H1 (cell line): ENCODE measurements at regions not wholly inside any gene's neighbourhood (a gene's known extent, or its start where the extent isn't known, plus 50 kb on each side); places are given as distances from the start of the nearest gene placed in this dataset.

Experiments used
- CTCF ChIA-PET: fragments of 300-600 bp; sonication (Branson Sonifier 250); formaldehyde crosslinking; loops from one replicate; lab custom pipeline; 2021; ENCODE audit not compliant: partially characterized antibody; lab: Charles Lee
- POLR2A ChIA-PET: fragments of 300-600 bp; sonication (Branson Sonifier 250); formaldehyde crosslinking; loops from one replicate; lab custom pipeline; 2021; ENCODE audit warnings: inconsistent platforms; ENCODE audit not compliant: partially characterized antibody; lab: Charles Lee
- DNase-seq, 2 experiments: peaks; one replicate each; pipeline versions ENCODE4 v3.0.0 to v3.0.0-alpha.2; 2010 to 2022; ENCODE audit warnings: low spot score in 2 of 2, low read depth in 1 of 2, mixed read lengths in 1 of 2
- FAIRE-seq: peaks from 2 replicates; lab custom pipeline; 2011; peaks lifted over from hg19 to GRCh38; lab: Jason Lieb, UNC
- H2AFZ ChIP-seq: 2 replicates; pipeline ENCODE4 v1.8.1; 2012; ENCODE audit warnings: low read length, inconsistent platforms
- H2AK5ac ChIP-seq: 2 replicates; pipeline ENCODE4 v1.6.1; 2013; ENCODE audit warnings: low read depth, low read length
- H2BK120ac ChIP-seq: replicated peaks from 2 replicates; pipeline ENCODE3; 2013; ENCODE audit warnings: low read depth, low read length, inconsistent platforms
- H2BK12ac ChIP-seq: 2 replicates; pipeline ENCODE4 v1.6.1; 2013; ENCODE audit warnings: low read depth, low read length
- H2BK15ac ChIP-seq: 2 replicates; pipeline ENCODE4 v1.6.1; 2013; ENCODE audit warnings: low read length
- H2BK20ac ChIP-seq: 2 replicates; pipeline ENCODE4 v1.6.1; 2013; ENCODE audit warnings: low read length
- H2BK5ac ChIP-seq: 2 replicates; pipeline ENCODE4 v1.6.1; 2013; ENCODE audit warnings: low read depth, low read length
- H3K14ac ChIP-seq: 2 replicates; pipeline ENCODE4 v1.6.1; 2013; ENCODE audit warnings: inconsistent platforms; ENCODE audit not compliant: insufficient read length
- H3K18ac ChIP-seq: 2 replicates; pipeline ENCODE4 v1.6.1; 2013; ENCODE audit warnings: low read length; ENCODE audit errors: extremely low read depth
- H3K23ac ChIP-seq: 2 replicates; pipeline ENCODE4 v1.6.1; 2013; ENCODE audit warnings: inconsistent platforms; ENCODE audit not compliant: insufficient read length
- H3K23me2 ChIP-seq: 2 replicates; pipeline ENCODE4 v1.6.1; 2013; ENCODE audit warnings: low read depth, low read length
- H3K27ac ChIP-seq: 2 replicates; pipeline ENCODE4 v1.6.1; 2011; ENCODE audit warnings: low read depth, low read length, inconsistent platforms
- H3K27me3 ChIP-seq, 4 experiments: replicated peaks in 1 of 4; 1 replicate in 1 of 4; 2 replicates in 3 of 4; pipeline versions ENCODE4 v1.6.1 to v1.8.1; 2011 to 2013; ENCODE audit warnings: low read length in 3 of 4, mild to moderate bottlenecking in 3 of 4, inconsistent platforms in 2 of 4, mixed read lengths in 2 of 4, moderate library complexity in 1 of 4; ENCODE audit not compliant: control insufficient read depth in 3 of 4, insufficient read depth in 3 of 4; ENCODE audit errors: extremely low read depth in 1 of 4
- H3K36me3 ChIP-seq, 4 experiments: 2 replicates each; pipeline versions ENCODE4 v1.6.1 to v1.8.1; 2011 to 2013; ENCODE audit warnings: mild to moderate bottlenecking in 4 of 4, low read length in 3 of 4, moderate library complexity in 2 of 4, control low read depth in 1 of 4, inconsistent platforms in 1 of 4; ENCODE audit not compliant: insufficient read depth in 4 of 4, control insufficient read depth in 2 of 4
- H3K4ac ChIP-seq: replicated peaks from 2 replicates; pipeline ENCODE3; 2013; ENCODE audit warnings: low read length, low read depth, mixed read lengths, inconsistent platforms; ENCODE audit not compliant: insufficient read length
- H3K4me1 ChIP-seq, 4 experiments: replicated peaks in 1 of 4; 1 replicate in 1 of 4; 2 replicates in 3 of 4; pipeline versions ENCODE4 v1.6.1 to v1.8.1; 2011 to 2013; ENCODE audit warnings: low read length in 3 of 4, inconsistent platforms in 2 of 4, mixed read lengths in 1 of 4; ENCODE audit not compliant: insufficient read depth in 4 of 4, control insufficient read depth in 3 of 4
- H3K4me2 ChIP-seq, 2 experiments: 2 replicates each; pipeline versions ENCODE4 v1.6.1 to v1.8.1; 2011 to 2013; ENCODE audit warnings: low read depth in 2 of 2, low read length in 2 of 2, control low read depth in 1 of 2, inconsistent platforms in 1 of 2, mild to moderate bottlenecking in 1 of 2; ENCODE audit not compliant: insufficient read depth in 1 of 2
- H3K4me3 ChIP-seq, 4 experiments: fragments of 200-600, 300-600 bp in 1 of 4; sonication (generic), shearing (Covaris generic), sonication (Bioruptor Twin) in 1 of 4; 2 replicates each; pipeline versions ENCODE4 v1.5.1 to v1.8.1; 2011 to 2016; ENCODE audit warnings: low read length in 4 of 4, low read depth in 3 of 4, control low read depth in 2 of 4, inconsistent platforms in 2 of 4, mild to moderate bottlenecking in 2 of 4, mixed read lengths in 1 of 4, moderate library complexity in 1 of 4; ENCODE audit not compliant: insufficient read depth in 2 of 4; ENCODE audit errors: extremely low read depth in 1 of 4
- H3K56ac ChIP-seq: replicated peaks from 2 replicates; pipeline ENCODE3; 2013; ENCODE audit warnings: low read depth, mild to moderate bottlenecking, mixed read lengths, low read length, inconsistent platforms; ENCODE audit not compliant: insufficient read length
- H3K79me1 ChIP-seq: 2 replicates; pipeline ENCODE4 v1.6.1; 2013; ENCODE audit warnings: low read depth, low read length, control low read depth
- H3K79me2 ChIP-seq, 2 experiments: 2 replicates each; pipeline versions ENCODE4 v1.6.1 to v1.8.1; 2012 to 2013; ENCODE audit warnings: low read length in 2 of 2, mild to moderate bottlenecking in 2 of 2, inconsistent platforms in 1 of 2; ENCODE audit not compliant: insufficient read depth in 2 of 2, control insufficient read depth in 1 of 2
- H3K9ac ChIP-seq, 4 experiments: replicated peaks in 1 of 4; 1 replicate in 1 of 4; 2 replicates in 3 of 4; pipeline versions ENCODE4 v1.6.1 to v1.8.1; 2011 to 2013; ENCODE audit warnings: low read depth in 3 of 4, low read length in 3 of 4, control low read depth in 2 of 4, mild to moderate bottlenecking in 2 of 4, moderate library complexity in 2 of 4, inconsistent platforms in 1 of 4; ENCODE audit errors: extremely low read depth in 1 of 4
- H3K9me3 ChIP-seq, 2 experiments: 2 replicates each; pipeline versions ENCODE4 v1.6.1 to v1.8.1; 2012 to 2013; ENCODE audit warnings: mild to moderate bottlenecking in 2 of 2, moderate library complexity in 2 of 2, control low read depth in 1 of 2, inconsistent platforms in 1 of 2, low read depth in 1 of 2, low read length in 1 of 2, mixed read lengths in 1 of 2; ENCODE audit not compliant: insufficient read depth in 2 of 2
- H4K20me1 ChIP-seq, 2 experiments: replicated peaks in 1 of 2; 2 replicates each; pipeline versions ENCODE3 to v1.8.1; 2011 to 2013; ENCODE audit warnings: inconsistent platforms in 2 of 2, low read length in 2 of 2, mild to moderate bottlenecking in 1 of 2; ENCODE audit not compliant: insufficient read depth in 2 of 2, control insufficient read depth in 1 of 2
- H4K5ac ChIP-seq: 2 replicates; pipeline ENCODE4 v1.6.1; 2013; ENCODE audit warnings: low read length, low read depth, mixed read lengths, inconsistent platforms; ENCODE audit not compliant: insufficient read length
- H4K8ac ChIP-seq: 2 replicates; pipeline ENCODE4 v1.8.0; 2013; ENCODE audit warnings: mild to moderate bottlenecking, moderate library complexity, low read length, inconsistent platforms; ENCODE audit not compliant: insufficient read depth; ENCODE audit errors: extremely low read depth
- H4K91ac ChIP-seq: replicated peaks from 2 replicates; pipeline ENCODE3; 2013; ENCODE audit warnings: low read length, mixed read lengths, inconsistent platforms; ENCODE audit not compliant: insufficient read length
- BRCA1 ChIP-seq: IDR thresholded peaks from 2 replicates; pipeline ENCODE4 v1.6.1; 2012; ENCODE audit warnings: low read depth, low read length, improper control_type of control experiment
- CHD1 ChIP-seq: IDR thresholded peaks from 2 replicates; pipeline ENCODE4 v1.6.1; 2012; ENCODE audit warnings: low read depth, low read length, improper control_type of control experiment
- CHD2 ChIP-seq: IDR thresholded peaks from 2 replicates; pipeline ENCODE4 v1.6.1; 2012; ENCODE audit warnings: low read length, improper control_type of control experiment
- JUN ChIP-seq: IDR thresholded peaks from 2 replicates; pipeline ENCODE4 v1.6.1; 2011; ENCODE audit warnings: low read depth, mild to moderate bottlenecking, improper control_type of control experiment, low read length
- MAX ChIP-seq: IDR thresholded peaks from 2 replicates; pipeline ENCODE4 v1.6.1; 2012; ENCODE audit warnings: inconsistent platforms
- SAP30 ChIP-seq: fragments of 300-600 bp; sonication (generic); IDR thresholded peaks from 2 replicates; pipeline ENCODE4 v1.7.1; 2012; ENCODE audit warnings: low read length, moderate library complexity, mild to moderate bottlenecking, inconsistent platforms; ENCODE audit not compliant: insufficient read depth, insufficient replicate concordance
- WGBS, 2 experiments: shearing (Covaris generic) in 1 of 2; methylation state at CpG; one replicate each; pipeline versions ENCODE4 v1.1.6 to v1.1.7; 2013 to 2015; ENCODE audit warnings: low lambda C conversion rate in 2 of 2, mixed read lengths in 2 of 2, inconsistent platforms in 1 of 2, low coverage in 1 of 2, missing lambda C conversion rate in 1 of 2; ENCODE audit not compliant: insufficient replicate concordance in 2 of 2, insufficient coverage in 1 of 2, insufficient read length in 1 of 2; ENCODE audit errors: extremely low coverage in 1 of 2, missing lambda C conversion rate in 1 of 2; 5-methylcytosine and 5-hydroxymethylcytosine counted together

GRCh38 chr7:84492098-84493034 lies 297.8 kb upstream of the SEMA3A start:
- WGBS, 2 experiments: 92% methylated on average over 13 of the region's 13 CpGs; no CpG with 5 or more reads in 1 of the 2 experiments
- Histone ChIP-seq H3K4ac (no peak overlapping the region), H3K18ac (no peak overlapping the region), H3K23ac (no peak overlapping the region), H2BK5ac (no peak overlapping the region), H3K36me3 (no peaks in the 10 kb centered on the region), H2AK5ac (no peak overlapping the region), H2BK20ac (no peak overlapping the region), H2AFZ (peak overlapping the region; percentile 56; the same call in 1 of the 2 replicates), H3K4me2 (no peak overlapping the region), H2BK15ac (no peak overlapping the region), H3K56ac (no peak overlapping the region), H3K23me2 (no peaks in the 10 kb centered on the region), H3K14ac (no peak overlapping the region), H3K79me1 (no peaks in the 10 kb centered on the region)
- ChIA-PET POLR2A (no interaction called here), CTCF (no interaction called here)
- TF ChIP-seq CHD1 (no peak), SAP30 (no peak), MAX (no peak), BRCA1 (no peak), CHD2 (no peak), JUN (no peak)
- TF ChIP-seq, all 59 proteins: peak for 0
- Histone ChIP-seq H3K27ac (no peak overlapping the region), H4K91ac (no peak overlapping the region), H4K5ac (no peak overlapping the region), H3K79me2 (no peaks in the 10 kb centered on the region), H2BK120ac (no peak overlapping the region), H4K20me1 (no peaks in the 10 kb centered on the region), H2BK12ac (no peak overlapping the region), H3K4me3 (no peak overlapping the region), H3K9ac (no peak overlapping the region), H3K9me3 (no peaks in the 10 kb centered on the region), H3K4me1 (peaks cover 0 to 3% (median 0%) of the 10 kb centered on the region in 4 experiments; a peak in 1 of 7 replicates), H3K27me3 (no peaks in the 10 kb centered on the region), H4K8ac (no peak overlapping the region)
- FAIRE-seq: no peak
- no peak for DNase-seq
